ENCODE measurements at regions not wholly inside any gene's neighbourhood (a gene's known extent, or its start where the extent isn't known, plus 50 kb on each side); places are given as distances from the start of the nearest gene placed in this dataset.

DNA sequence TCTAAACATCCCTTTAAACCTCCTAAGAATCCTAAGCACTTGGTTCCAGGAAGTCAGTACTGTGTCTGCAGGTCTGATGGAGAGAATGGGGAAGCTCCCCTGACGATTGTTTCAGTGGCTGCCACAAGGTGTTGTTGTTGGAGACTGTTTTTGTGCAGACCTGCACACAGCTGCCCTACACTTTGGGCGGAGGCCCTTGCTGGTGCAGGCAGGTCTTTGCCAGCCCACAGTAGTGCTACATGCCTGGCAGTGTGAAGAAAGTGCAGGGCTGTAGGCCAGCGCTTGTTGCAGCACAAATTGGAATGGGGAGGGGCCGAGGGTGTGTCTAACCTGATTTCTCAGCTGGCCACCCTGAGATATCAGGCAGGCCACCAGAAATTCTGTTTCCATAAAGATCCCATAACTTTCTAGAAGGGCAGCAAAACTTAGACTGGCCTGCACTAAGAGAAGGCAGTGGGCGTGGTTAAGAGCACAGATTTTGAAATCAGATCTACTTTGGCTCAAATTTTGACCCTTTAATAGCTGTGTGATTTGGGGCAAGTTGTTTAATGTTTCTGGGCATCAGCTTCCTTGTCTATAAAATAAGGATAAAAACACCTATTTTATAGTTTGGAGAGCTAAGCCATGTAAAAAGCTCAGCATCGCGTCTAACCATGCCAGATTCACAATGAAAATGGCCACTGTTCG is 83.7 kb upstream of the SLC1A4 start:
- DNase-seq (ENCODE audit: low read depth in 1 of 2, low spot score in 2 of 2) (no peak), FAIRE-seq (no peak)
- Histone ChIP-seq H2AK5ac (ENCODE audit: low read depth, low read length) (no peak overlapping the region), H3K36me3 (ENCODE audit: control insufficient read depth in 2 of 4, insufficient read depth in 4 of 4, low read length in 3 of 4) (no peaks in the 10 kb centered on the region; a peak in 1 of 8 replicates), H2BK5ac (ENCODE audit: low read depth, low read length) (no peak overlapping the region), H2BK15ac (ENCODE audit: low read length) (no peak overlapping the region), H3K18ac (ENCODE audit: extremely low read depth, low read length) (no peak overlapping the region), H3K23me2 (ENCODE audit: low read depth, low read length) (no peaks in the 10 kb centered on the region), H3K27me3 (replicated peaks in 1 of 4; ENCODE audit: control insufficient read depth in 3 of 4, extremely low read depth in 1 of 4, insufficient read depth in 3 of 4, low read length in 3 of 4) (no peaks in the 10 kb centered on the region; a peak in 1 of 7 replicates), H3K4me3 (ENCODE audit: extremely low read depth in 1 of 4, insufficient read depth in 2 of 4, low read depth in 3 of 4, low read length in 4 of 4) (no peak overlapping the region), H4K5ac (ENCODE audit: insufficient read length, low read depth, low read length) (no peak overlapping the region), H3K23ac (ENCODE audit: insufficient read length) (no peak overlapping the region), H3K14ac (ENCODE audit: insufficient read length) (no peak overlapping the region), H3K9me3 (ENCODE audit: insufficient read depth in 2 of 2, low read depth in 1 of 2, low read length in 1 of 2) (no peaks in the 10 kb centered on the region), H3K4ac (replicated peaks; ENCODE audit: insufficient read length, low read depth, low read length) (no peak overlapping the region), H2BK20ac (ENCODE audit: low read length) (no peak overlapping the region), H3K56ac (replicated peaks; ENCODE audit: insufficient read length, low read depth, low read length) (no peak overlapping the region), H3K4me2 (ENCODE audit: insufficient read depth in 1 of 2, low read depth in 2 of 2, low read length in 2 of 2) (no peak overlapping the region), H3K27ac (ENCODE audit: low read depth, low read length) (no peak overlapping the region), H3K79me1 (ENCODE audit: low read depth, low read length) (no peaks in the 10 kb centered on the region), H4K91ac (replicated peaks; ENCODE audit: insufficient read length, low read length) (no peak overlapping the region), H3K9ac (replicated peaks in 1 of 4; ENCODE audit: extremely low read depth in 1 of 4, low read depth in 3 of 4, low read length in 3 of 4) (no peak overlapping the region), H4K20me1 (replicated peaks in 1 of 2; ENCODE audit: control insufficient read depth in 1 of 2, insufficient read depth in 2 of 2, low read length in 2 of 2) (no peaks in the 10 kb centered on the region), H2BK120ac (replicated peaks; ENCODE audit: low read depth, low read length) (no peak overlapping the region), H3K4me1 (replicated peaks in 1 of 4; ENCODE audit: control insufficient read depth in 3 of 4, insufficient read depth in 4 of 4, low read length in 3 of 4) (peaks cover 0 to 5% (median 0%) of the 10 kb centered on the region in 4 experiments; a peak in 1 of 7 replicates), H2AFZ (ENCODE audit: low read length) (peak overlapping the region; percentile 94; the same call in 1 of the 2 replicates), H3K79me2 (ENCODE audit: control insufficient read depth in 1 of 2, insufficient read depth in 2 of 2, low read length in 2 of 2) (no peaks in the 10 kb centered on the region), H2BK12ac (ENCODE audit: low read depth, low read length) (no peak overlapping the region), H4K8ac (ENCODE audit: extremely low read depth, insufficient read depth, low read length) (no peak overlapping the region)
- ChIA-PET POLR2A (ENCODE audit: partially characterized antibody) (no interaction called here), CTCF (ENCODE audit: partially characterized antibody) (interaction anchor here (0.6 to 7.3 kb wide), 11 partner anchors 11 to 318 kb away, joined by 3 to 64 read pairs (median 4); no protein-coding TSS in a partner anchor)
- 88% methylated on average over 8 of the region's 8 CpGs; no CpG with 5 or more reads in 1 of the 2 experiments for WGBS, 2 experiments (ENCODE audit: extremely low coverage in 1 of 2, insufficient coverage in 1 of 2, insufficient read length in 1 of 2, insufficient replicate concordance in 2 of 2, low coverage in 1 of 2, low lambda C conversion rate in 2 of 2, missing lambda C conversion rate in 1 of 2)
- TF ChIP-seq ZNF274 (IDR thresholded peaks at IDR 0.05; ENCODE audit: borderline replicate concordance, extremely low read depth, low read length) (no peak), BACH1 (IDR thresholded peaks at IDR 0.05; ENCODE audit: low read length) (no peak), KDM4A (IDR thresholded peaks at IDR 0.05; ENCODE audit: low read depth, low read length, severe bottlenecking) (no peak), TEAD4 (IDR thresholded peaks at IDR 0.05; ENCODE audit: low read depth, low read length) (no peak), SIN3A (conservative IDR thresholded peaks at IDR 0.05 in 1 of 2, IDR thresholded peaks at IDR 0.05 in 1 of 2; ENCODE audit: low read depth in 1 of 2, low read length in 2 of 2) (no peak), SP1 (IDR thresholded peaks at IDR 0.05; ENCODE audit: low read depth, low read length) (no peak), CBX8 (IDR thresholded peaks at IDR 0.05; ENCODE audit: borderline replicate concordance, low read depth, low read length) (no peak), CHD1 (IDR thresholded peaks at IDR 0.05; ENCODE audit: low read depth, low read length) (no peak), CBX5 (IDR thresholded peaks at IDR 0.05; ENCODE audit: low read depth, low read length) (no peak), HDAC6 (IDR thresholded peaks at IDR 0.05; ENCODE audit: low read depth, low read length) (no peak), NANOG (IDR thresholded peaks at IDR 0.05; ENCODE audit: insufficient read depth, low read depth, low read length, poor library complexity, severe bottlenecking) (no peak), GTF2F1 (IDR thresholded peaks at IDR 0.05; ENCODE audit: borderline replicate concordance, low read depth, low read length) (no peak), TBP (IDR thresholded peaks at IDR 0.05; ENCODE audit: low read depth, low read length) (no peak)
- TF ChIP-seq, protein P1, sequence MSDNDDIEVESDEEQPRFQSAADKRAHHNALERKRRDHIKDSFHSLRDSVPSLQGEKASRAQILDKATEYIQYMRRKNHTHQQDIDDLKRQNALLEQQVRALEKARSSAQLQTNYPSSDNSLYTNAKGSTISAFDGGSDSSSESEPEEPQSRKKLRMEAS (IDR thresholded peaks at IDR 0.05): no peak

Data from H1 (cell line).